Fibroblast of pulmonary artery (primary cell): ENCODE measurements at regions not wholly inside any gene's neighbourhood (a gene's known extent, or its start where the extent isn't known, plus 50 kb on each side); places are given as distances from the start of the nearest gene placed in this dataset.

Experiments
- DNase-seq: peaks from one replicate; pipeline ENCODE4 v3.0.0-alpha.2; 2010; ENCODE audit warnings: low read depth
- H3K4me3 ChIP-seq: replicated peaks from 2 replicates; pipeline ENCODE4 v1.5.1; 2011; ENCODE audit warnings: low read depth, mild to moderate bottlenecking, control low read depth, low read length, moderate library complexity
- TF ChIP-seq, protein P1 (sequence below): IDR thresholded peaks from 2 replicates; pipeline ENCODE4 v1.5.1; 2011; ENCODE audit warnings: mild to moderate bottlenecking, control low read depth, low read length, inconsistent platforms; ENCODE audit errors: missing control alignments

GRCh38 chr6:140101367-140101766, 726.9 kb upstream of the CITED2 start:
- no peak overlapping the region for H3K4me3 ChIP-seq
- DNase-seq, result no peak
- TF ChIP-seq, protein P1, sequence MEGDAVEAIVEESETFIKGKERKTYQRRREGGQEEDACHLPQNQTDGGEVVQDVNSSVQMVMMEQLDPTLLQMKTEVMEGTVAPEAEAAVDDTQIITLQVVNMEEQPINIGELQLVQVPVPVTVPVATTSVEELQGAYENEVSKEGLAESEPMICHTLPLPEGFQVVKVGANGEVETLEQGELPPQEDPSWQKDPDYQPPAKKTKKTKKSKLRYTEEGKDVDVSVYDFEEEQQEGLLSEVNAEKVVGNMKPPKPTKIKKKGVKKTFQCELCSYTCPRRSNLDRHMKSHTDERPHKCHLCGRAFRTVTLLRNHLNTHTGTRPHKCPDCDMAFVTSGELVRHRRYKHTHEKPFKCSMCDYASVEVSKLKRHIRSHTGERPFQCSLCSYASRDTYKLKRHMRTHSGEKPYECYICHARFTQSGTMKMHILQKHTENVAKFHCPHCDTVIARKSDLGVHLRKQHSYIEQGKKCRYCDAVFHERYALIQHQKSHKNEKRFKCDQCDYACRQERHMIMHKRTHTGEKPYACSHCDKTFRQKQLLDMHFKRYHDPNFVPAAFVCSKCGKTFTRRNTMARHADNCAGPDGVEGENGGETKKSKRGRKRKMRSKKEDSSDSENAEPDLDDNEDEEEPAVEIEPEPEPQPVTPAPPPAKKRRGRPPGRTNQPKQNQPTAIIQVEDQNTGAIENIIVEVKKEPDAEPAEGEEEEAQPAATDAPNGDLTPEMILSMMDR, result no peak

DNA sequence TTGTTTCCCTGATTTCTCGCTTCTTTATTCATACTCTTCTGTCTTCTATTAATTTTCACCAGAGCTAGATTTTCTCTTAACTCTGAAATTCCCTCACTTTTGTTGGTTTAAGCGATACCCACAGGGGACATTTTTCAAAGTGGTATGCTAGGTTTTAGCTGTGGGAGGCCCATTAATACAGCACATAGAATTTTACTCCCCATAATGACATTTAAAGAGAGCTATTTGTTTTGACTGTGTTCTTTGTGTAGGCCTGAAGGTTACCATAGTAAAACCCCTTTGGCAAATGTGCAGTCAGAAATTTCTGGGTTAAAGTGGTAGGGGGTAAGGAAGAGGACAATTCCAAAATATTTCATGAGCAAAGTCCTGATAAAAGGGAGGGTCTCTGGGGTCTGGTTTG, 721.1 kb upstream of the CITED2 start:
- no peak for DNase-seq
- TF ChIP-seq, protein P1, result no peak
- no peak overlapping the region for H3K4me3 ChIP-seq

DNA sequence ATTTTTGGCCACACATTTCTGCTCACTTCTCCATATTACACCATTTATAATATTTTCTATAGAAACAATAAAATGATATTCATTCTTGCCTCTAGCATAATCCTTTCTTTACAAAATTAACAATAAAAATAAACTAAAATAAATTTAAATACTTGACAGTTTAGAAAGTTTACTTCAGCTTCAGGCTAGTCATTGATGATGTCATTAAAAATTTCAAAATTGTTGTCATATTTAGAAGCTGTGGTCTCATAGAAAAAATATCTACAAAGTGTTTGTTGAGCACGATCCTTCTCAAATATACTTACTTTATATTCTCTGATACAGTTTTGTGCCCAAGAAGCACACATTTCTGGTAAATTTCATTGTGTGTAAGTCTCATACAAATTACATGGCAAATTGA, 717.4 kb upstream of the CITED2 start:
- H3K4me3 ChIP-seq, result no peak overlapping the region
- TF ChIP-seq, protein P1, result no peak
- no peak for DNase-seq

DNA sequence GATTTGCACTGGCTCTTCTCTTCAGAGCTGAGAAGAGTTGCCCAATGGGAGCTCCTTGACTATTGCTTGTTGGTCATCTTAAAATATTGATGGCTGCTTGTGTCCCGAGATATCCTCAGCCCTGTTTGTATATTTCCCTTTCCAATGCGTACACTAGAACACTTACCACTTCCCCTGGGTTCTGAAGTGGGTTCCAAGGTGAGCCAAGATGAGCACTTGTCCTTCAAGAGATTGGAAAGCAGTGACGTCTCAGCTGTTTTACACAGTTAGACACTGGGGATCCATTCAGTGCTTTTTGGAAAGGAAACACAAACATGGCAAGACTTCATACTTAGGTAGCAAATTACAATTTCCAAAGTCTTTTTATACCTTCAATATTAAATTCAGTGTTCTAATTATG, 716.4 kb upstream of the CITED2 start:
- DNase-seq, result no peak
- no peak overlapping the region for H3K4me3 ChIP-seq
- TF ChIP-seq, protein P1, result no peak

- no peak overlapping the region for H3K4me3 ChIP-seq
- TF ChIP-seq, protein P1, result no peak
Measured at GRCh38 chr6:140083375-140083774, 708.9 kb upstream of the CITED2 start.

DNA sequence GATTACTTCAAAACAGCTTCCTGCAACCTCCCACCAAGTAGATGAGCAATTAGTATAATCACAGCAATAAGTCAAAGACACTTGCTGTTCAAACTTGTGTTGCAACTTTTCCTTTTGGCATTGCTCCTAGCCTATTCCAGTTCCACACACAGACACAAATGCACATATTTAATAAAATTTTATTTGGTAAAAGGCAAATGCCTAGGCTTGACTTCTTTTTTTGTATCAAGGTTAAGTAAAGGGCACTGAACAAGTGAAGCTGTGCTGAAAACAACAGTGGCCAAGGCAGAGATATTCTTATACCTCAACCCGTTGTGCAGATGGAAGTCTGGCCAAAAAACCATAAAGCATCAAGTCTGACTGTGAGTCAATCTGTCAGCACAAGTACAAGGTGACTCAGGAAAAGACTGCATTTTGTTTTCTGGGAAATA, 708.4 kb upstream of the CITED2 start:
- peak; percentile 76 for DNase-seq
- no peak overlapping the region for H3K4me3 ChIP-seq
- TF ChIP-seq, protein P1, result no peak

More at GRCh38 chr6:140083375-140083774, 708.9 kb upstream of the CITED2 start:
- DNase-seq, result no peak

DNA sequence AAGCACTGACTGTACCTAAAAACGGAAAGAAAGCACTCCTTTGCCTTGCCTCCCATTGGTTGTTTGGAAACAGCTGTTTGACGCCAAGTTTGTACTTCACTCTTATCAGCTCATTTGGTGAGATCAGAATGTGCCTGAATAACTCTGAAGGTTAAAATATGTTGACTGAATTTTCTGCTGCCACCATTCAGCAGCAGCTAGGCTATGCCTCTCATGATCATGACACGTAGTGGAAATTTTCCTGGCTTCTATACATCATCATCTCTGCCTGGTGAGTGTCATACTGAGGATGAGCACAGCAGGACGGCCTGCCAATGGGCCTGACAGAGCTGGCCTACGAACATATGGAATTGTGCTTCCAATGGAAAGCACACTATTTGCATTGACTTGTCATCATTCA, 704.9 kb upstream of the CITED2 start:
- DNase-seq, result peak; percentile 97
- no peak overlapping the region for H3K4me3 ChIP-seq
- TF ChIP-seq, protein P1, result no peak
